GM19328 (cell line): ENCODE measurements at regions not wholly inside any gene's neighbourhood (a gene's known extent, or its start where the extent isn't known, plus 50 kb on each side); places are given as distances from the start of the nearest gene placed in this dataset.
"Not testable (repeated sequence)": the region's sequence is repeated elsewhere in the genome, so short reads cannot be mapped to it uniquely, and the experiment has no call there.

ENCODE experiments used
- ATAC-seq: cut with Tn5 transposase; IDR thresholded peaks from one replicate; pipeline ENCODE4 v1.9.1; 2021; ENCODE audit warnings: mild to moderate bottlenecking, moderate library complexity; ENCODE audit not compliant: unreplicated experiment

- ATAC-seq, result no peak
Observed at GRCh38 chr12:34402228-34402898, 380.1 kb downstream of the ALG10 start.

GRCh38 chr12:34402899-34403705 is 380.8 kb downstream of the ALG10 start:
- ATAC-seq, result no peak

GRCh38 chr12:34403706-34404376 is 381.5 kb downstream of the ALG10 start:
- ATAC-seq, result no peak

- ATAC-seq, result no peak
Observed at GRCh38 chr12:34404377-34405285, 382.3 kb downstream of the ALG10 start.

DNA sequence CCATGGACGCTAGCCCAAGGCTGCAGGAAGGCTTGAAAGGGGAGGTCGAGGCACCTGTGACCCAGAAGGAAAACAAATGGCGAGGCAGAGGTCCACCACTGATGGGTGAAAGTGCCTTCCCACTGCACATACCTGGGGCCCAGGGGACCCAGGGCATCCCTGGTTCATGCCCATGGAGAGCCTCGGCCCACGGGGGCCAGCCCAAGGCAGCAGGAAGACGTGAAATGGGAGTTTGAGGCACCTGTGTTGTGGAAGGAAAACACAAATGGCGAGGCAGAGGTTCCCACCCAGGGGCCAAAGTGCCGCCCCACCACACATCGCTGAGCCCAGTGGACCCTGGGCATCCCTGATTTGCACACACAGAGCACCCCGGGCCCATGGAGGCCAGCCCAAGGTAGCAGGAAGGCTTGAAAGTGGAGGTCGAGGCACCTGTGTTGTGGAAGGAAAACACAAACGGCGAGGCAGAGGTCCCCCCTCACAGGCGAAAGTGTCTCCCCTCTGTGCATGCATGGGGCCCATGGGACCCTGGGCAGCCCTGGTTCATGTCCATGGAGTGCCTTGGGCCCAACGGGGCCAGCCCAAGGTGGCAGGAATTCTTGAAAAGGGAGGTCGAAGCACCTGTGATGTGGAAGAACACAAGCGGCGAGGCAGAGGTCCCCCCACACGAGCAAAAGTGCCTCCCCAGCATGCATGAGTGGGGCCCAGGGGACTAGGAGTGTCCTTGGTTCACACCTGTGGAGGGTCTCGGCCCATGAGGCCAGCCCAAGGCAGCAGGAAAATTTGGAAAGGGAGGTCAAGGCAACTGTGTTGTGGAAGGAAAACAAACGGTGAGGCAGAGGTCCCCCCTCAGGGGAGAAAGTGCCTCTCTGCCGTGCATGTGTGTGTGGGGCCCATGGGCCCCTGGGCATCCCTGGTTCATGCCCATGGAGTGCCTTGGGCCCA is 383.3 kb downstream of the ALG10 start:
- ATAC-seq, result no peak

- ATAC-seq, result no peak
Observed at GRCh38 chr12:34406228-34406995, 384.1 kb downstream of the ALG10 start.

DNA sequence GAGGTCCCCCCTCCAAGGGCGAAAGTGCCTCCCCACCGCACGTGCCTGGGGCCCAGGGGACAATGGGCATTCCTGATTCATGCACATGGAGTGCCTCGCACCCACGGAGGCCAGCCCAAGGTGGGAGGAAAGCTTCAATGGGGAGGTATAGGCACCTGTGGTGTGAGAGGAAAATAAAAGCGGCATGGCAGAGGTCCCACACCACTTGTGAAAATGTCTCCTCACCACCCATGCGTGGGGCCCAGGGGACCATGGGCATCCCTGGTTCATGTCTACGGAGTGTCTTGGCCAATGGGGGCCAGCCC is 384.7 kb downstream of the ALG10 start:
- ATAC-seq, result no peak

GRCh38 chr12:34407813-34408212 is 385.5 kb downstream of the ALG10 start:
- no peak for ATAC-seq

DNA sequence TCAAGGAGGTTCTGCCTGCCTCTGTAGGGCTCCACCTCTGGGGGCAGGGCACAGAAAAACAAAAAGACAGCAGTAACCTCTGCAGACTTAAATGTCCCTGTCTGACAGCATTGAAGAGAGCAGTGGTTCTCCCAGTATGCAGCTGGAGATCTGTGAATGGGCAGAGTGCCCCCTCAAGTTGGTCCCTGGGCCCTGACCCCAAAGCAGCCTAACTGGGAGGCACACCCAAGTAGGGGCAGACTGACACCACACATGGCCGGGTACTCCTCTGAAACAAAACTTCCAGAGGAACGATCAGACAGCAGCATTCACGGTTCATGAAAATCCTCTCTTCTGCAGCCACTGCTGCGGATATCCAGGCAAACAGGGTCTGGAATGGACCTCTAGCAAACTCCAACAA is 409.2 kb downstream of the ALG10 start:
- not testable (repeated sequence) for ATAC-seq
